ENCODE measurements at regions not wholly inside any gene's neighbourhood (a gene's known extent, or its start where the extent isn't known, plus 50 kb on each side); places are given as distances from the start of the nearest gene placed in this dataset.

DNA sequence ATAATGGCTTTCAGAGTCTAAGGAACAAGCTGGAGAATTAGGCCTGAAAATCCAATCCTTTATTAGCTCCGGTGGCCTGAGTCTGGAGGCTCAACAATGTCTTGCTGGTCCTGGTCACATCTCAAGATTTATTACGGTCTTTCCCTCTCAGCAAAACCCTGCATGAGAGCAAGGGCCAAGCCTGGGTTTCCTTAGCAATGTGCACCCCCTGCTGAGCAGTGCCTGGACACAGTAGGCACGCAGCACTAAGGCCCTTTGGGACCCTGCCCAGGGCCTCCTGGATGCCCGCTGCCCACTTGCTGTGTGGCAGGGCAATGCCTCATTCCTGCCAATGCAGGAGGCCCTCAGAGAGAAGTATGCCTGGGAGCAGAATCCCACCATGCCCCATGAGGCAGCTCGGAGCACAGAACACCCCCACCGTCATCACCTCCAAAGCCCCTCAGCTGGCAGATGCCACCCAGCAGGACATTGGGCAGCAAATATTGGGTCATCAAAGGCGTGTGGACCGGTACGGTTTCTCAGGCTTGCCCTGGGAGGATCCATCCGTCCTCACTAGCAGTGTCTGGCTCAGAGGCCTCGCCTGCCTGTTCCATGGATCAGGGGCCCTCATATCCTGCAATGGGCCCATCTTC is 156.4 kb downstream of the OAT start:
- ATAC-seq = no peak
- H3K36me3 ChIP-seq = no peaks in the 10 kb centered on the region
- WGBS, 2 donors (ENCODE audit: low coverage in 1 of 2) = 74 to 77% methylated on average over 2 to 3 of the region's 11 CpGs
- peaks cover 0 to 14% (median 0%) of the 10 kb centered on the region in 3 donors for H3K4me1 ChIP-seq
- TF ChIP-seq, protein P1, sequence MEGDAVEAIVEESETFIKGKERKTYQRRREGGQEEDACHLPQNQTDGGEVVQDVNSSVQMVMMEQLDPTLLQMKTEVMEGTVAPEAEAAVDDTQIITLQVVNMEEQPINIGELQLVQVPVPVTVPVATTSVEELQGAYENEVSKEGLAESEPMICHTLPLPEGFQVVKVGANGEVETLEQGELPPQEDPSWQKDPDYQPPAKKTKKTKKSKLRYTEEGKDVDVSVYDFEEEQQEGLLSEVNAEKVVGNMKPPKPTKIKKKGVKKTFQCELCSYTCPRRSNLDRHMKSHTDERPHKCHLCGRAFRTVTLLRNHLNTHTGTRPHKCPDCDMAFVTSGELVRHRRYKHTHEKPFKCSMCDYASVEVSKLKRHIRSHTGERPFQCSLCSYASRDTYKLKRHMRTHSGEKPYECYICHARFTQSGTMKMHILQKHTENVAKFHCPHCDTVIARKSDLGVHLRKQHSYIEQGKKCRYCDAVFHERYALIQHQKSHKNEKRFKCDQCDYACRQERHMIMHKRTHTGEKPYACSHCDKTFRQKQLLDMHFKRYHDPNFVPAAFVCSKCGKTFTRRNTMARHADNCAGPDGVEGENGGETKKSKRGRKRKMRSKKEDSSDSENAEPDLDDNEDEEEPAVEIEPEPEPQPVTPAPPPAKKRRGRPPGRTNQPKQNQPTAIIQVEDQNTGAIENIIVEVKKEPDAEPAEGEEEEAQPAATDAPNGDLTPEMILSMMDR (IDR thresholded peaks at IDR 0.05) = peak in 1 of 4 experiments; percentile 45
- TF ChIP-seq POLR2AphosphoS5 (IDR thresholded peaks at IDR 0.05) = no peak
- no peak overlapping the region for H3K4me3 ChIP-seq
- H3K9me3 ChIP-seq = peaks cover 0 to 9% (median 0%) of the 10 kb centered on the region in 3 donors
- H3K27me3 ChIP-seq = no peaks in the 10 kb centered on the region
- no peak overlapping the region for H3K27ac ChIP-seq

DNA sequence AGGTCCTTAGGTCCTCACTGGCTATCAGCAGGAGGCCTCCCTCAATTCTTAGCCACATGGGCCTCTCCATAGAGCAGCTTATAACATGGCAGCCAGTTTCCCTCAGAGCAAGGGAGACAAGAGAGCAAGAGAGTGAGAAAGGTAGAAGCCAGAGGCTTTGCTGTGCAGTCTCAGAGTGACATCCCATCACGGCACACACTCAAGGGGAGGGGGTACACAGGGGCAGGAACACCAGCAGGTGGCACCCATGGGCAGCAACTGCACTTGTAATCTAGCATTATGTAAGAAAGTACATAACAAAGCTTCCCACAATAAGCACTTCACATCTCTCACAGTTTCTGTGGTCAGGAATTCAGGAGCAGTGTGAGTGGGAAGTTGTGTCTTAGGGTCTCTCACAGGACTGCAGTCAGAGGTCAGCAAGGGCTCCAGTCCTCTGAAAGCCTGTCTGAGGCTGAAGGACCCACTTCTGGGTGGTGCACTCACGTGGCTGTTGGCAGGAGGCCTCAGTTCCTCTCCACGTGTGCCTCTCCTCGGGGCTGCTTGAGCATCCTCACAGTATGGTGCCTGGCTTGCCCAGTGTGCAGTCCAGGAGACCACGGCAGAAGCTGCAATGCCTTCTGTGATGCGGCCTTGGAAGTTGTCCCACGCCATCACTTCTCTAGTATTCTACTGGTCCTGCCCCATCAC is 159.4 kb downstream of the OAT start:
- Histone ChIP-seq H3K4me3 (no peak overlapping the region), H3K36me3 (no peaks in the 10 kb centered on the region), H3K27ac (no peak overlapping the region), H3K4me1 (peaks cover 0 to 5% (median 0%) of the 10 kb centered on the region in 3 donors), H3K27me3 (no peaks in the 10 kb centered on the region), H3K9me3 (peaks cover 0 to 9% (median 0%) of the 10 kb centered on the region in 3 donors)
- ATAC-seq = no peak
- WGBS, 2 donors (ENCODE audit: low coverage in 1 of 2) = 92% methylated on average over 6 of the region's 7 CpGs; no CpG with 5 or more reads in 1 of the 2 donors
- no peak for TF ChIP-seq POLR2AphosphoS5 (IDR thresholded peaks at IDR 0.05)
- no peak for TF ChIP-seq EP300 (IDR thresholded peaks at IDR 0.05)
- no peak for TF ChIP-seq POLR2A (IDR thresholded peaks at IDR 0.05)
- TF ChIP-seq, protein P1 (IDR thresholded peaks at IDR 0.05) = no peak

DNA sequence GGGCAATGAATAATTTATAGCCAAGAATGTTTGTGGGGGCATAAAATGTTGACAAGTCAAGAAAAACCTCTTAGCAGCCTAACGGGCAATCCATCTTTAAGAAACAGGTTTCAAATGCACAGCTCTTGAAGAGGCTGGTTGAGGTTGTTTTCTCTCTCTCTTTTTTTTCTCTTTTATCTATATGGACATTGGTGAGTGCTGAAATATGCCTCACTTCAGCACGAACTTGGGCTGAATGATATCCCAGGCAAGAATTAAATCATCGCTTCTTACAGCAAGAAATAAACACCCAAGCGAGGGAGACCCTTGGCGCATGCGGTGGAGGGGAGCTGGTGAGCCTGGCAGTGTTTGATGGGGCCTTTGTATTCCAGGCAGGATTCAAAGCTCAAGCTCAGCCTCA is 160.9 kb downstream of the OAT start:
- no peak for TF ChIP-seq POLR2AphosphoS5 (IDR thresholded peaks at IDR 0.05)
- no peak for TF ChIP-seq POLR2A (IDR thresholded peaks at IDR 0.05)
- no peak for TF ChIP-seq EP300 (IDR thresholded peaks at IDR 0.05)
- TF ChIP-seq, protein P1 (IDR thresholded peaks at IDR 0.05) = no peak
- peaks cover 0 to 9% (median 0%) of the 10 kb centered on the region in 3 donors for H3K9me3 ChIP-seq
- no peaks in the 10 kb centered on the region for H3K4me1 ChIP-seq
- H3K36me3 ChIP-seq = no peaks in the 10 kb centered on the region
- no peak for ATAC-seq
- no peak overlapping the region for H3K27ac ChIP-seq
- H3K4me3 ChIP-seq = no peak overlapping the region
- H3K27me3 ChIP-seq = no peaks in the 10 kb centered on the region
- WGBS, 2 donors (ENCODE audit: low coverage in 1 of 2) = 84 to 88% methylated on average over 5 of the region's 6 CpGs

DNA sequence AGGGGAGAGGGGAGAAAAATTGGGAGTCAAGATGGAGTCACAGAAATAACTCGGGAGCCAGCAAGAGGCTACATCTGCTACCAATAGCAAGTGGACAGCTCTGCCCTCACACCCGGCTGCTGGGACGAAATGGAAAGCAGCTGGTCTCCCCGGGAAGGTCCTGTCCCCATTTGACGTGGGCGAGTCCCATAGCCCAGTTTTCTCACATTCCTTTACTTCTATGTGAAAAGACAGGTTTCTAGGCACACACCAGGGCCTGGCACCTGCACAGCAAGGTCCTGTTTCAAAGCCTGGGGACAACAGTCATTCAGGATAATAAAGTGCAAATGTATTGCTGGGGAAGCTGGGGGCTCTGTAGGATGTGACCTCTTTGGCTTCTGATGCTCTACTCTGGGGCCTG is 162.6 kb downstream of the OAT start:
- no peak for ATAC-seq
- Histone ChIP-seq H3K27me3 (no peaks in the 10 kb centered on the region), H3K4me1 (peaks cover 0 to under 1% (median 0%) of the 10 kb centered on the region in 3 donors), H3K27ac (no peak overlapping the region), H3K36me3 (no peaks in the 10 kb centered on the region), H3K4me3 (no peak overlapping the region), H3K9me3 (peaks cover 0 to 9% (median 0%) of the 10 kb centered on the region in 3 donors)
- WGBS, 2 donors (ENCODE audit: low coverage in 1 of 2) = 33 to 68% methylated on average over 6 of the region's 6 CpGs
- TF ChIP-seq POLR2A (IDR thresholded peaks at IDR 0.05) = no peak
- TF ChIP-seq, protein P1 (IDR thresholded peaks at IDR 0.05) = no peak
- TF ChIP-seq EP300 (IDR thresholded peaks at IDR 0.05) = no peak
- TF ChIP-seq POLR2AphosphoS5 (IDR thresholded peaks at IDR 0.05) = no peak

DNA sequence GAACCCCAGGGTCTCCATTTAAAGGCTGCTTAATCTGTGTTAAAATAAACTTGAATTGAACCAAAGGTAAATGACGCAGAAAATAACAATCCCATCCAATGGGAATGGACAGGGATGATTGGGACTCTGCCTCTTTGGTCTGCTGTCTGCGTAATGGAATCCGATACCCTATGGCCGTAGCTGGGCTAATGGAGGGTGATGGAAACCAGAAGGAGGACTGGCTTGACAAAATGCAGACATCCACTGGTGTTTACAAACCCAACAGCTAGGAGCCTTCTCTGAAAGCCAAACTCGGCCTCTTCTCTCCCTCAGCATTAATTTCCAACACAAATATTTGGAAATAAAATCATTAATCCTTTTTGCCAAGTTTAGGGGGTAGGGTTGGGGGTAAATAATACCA is 162.2 kb upstream of the CHST15 start:
- Histone ChIP-seq H3K4me3 (no peak overlapping the region), H3K9me3 (peaks cover 0 to 9% (median 0%) of the 10 kb centered on the region in 3 donors), H3K27ac (no peak overlapping the region), H3K4me1 (peaks cover 0 to 7% (median 0%) of the 10 kb centered on the region in 3 donors), H3K36me3 (no peaks in the 10 kb centered on the region), H3K27me3 (no peaks in the 10 kb centered on the region)
- WGBS, 2 donors (ENCODE audit: low coverage in 1 of 2) = 28 to 58% methylated on average over 5 of the region's 5 CpGs
- TF ChIP-seq, protein P1 (IDR thresholded peaks at IDR 0.05) = no peak
- no peak for TF ChIP-seq EP300 (IDR thresholded peaks at IDR 0.05)
- TF ChIP-seq POLR2AphosphoS5 (IDR thresholded peaks at IDR 0.05) = peak; percentile 66
- no peak for TF ChIP-seq POLR2A (IDR thresholded peaks at IDR 0.05)
- no peak for ATAC-seq

Measured in gastroesophageal sphincter (tissue), 4 donors.